Hepatocyte (in vitro differentiated cells): ENCODE measurements at regions not wholly inside any gene's neighbourhood (a gene's known extent, or its start where the extent isn't known, plus 50 kb on each side); places are given as distances from the start of the nearest gene placed in this dataset.

Experiments used
- CTCF ChIP-seq: fragments of 200-600 bp; sonication (generic); IDR thresholded peaks from 2 replicates; pipeline ENCODE4 v1.5.1; 2016; ENCODE audit warnings: antibody characterized with exemption, mild to moderate bottlenecking; ENCODE audit not compliant: poor library complexity
- EZH2 ChIP-seq: fragments of 200-600 bp; sonication (generic); IDR thresholded peaks from 2 replicates; pipeline ENCODE4 v1.6.1; 2016; ENCODE audit warnings: antibody characterized with exemption, mild to moderate bottlenecking, borderline replicate concordance

GRCh38 chr3:115347737-115348136 is 200.6 kb upstream of the ZBTB20 start:
- TF ChIP-seq CTCF (no peak), EZH2 (no peak)
